GM08714 (cell line): ENCODE measurements at regions not wholly inside any gene's neighbourhood (a gene's known extent, or its start where the extent isn't known, plus 50 kb on each side); places are given as distances from the start of the nearest gene placed in this dataset.

Source experiments
- H3K4me3 ChIP-seq: fragments of 200-500 bp; sonication (Bioruptor generic); 2 replicates; pipeline ENCODE4 v1.5.1; 2014; ENCODE audit warnings: mild to moderate bottlenecking, low read length, inconsistent platforms
- ZNF274 ChIP-seq: IDR thresholded peaks from 2 replicates; pipeline ENCODE4 v1.6.1; 2012; ENCODE audit warnings: mild to moderate bottlenecking, low read depth, low read length

- no peak overlapping the region for H3K4me3 ChIP-seq
- no peak for TF ChIP-seq ZNF274
Measured at GRCh38 chr12:98294051-98294805, 221.2 kb upstream of the TMPO start.

GRCh38 chr12:98295681-98296080 is 219.7 kb upstream of the TMPO start:
- H3K4me3 ChIP-seq = no peak overlapping the region
- no peak for TF ChIP-seq ZNF274

- H3K4me3 ChIP-seq = no peak overlapping the region
- TF ChIP-seq ZNF274 = no peak
Measured at GRCh38 chr12:98296462-98297079, 218.8 kb upstream of the TMPO start.

GRCh38 chr12:98297538-98297937 is 217.9 kb upstream of the TMPO start:
- H3K4me3 ChIP-seq = no peak overlapping the region
- no peak for TF ChIP-seq ZNF274

- TF ChIP-seq ZNF274 = no peak
Measured at GRCh38 chr12:98308141-98308540, 207.2 kb upstream of the TMPO start.

GRCh38 chr12:98317939-98318899 is 197.2 kb upstream of the TMPO start:
- TF ChIP-seq ZNF274 = no peak
- H3K4me3 ChIP-seq = no peak overlapping the region

More at GRCh38 chr12:98308141-98308540, 207.2 kb upstream of the TMPO start:
- no peak overlapping the region for H3K4me3 ChIP-seq

- H3K4me3 ChIP-seq = no peak overlapping the region
Measured at GRCh38 chr12:98319716-98320425, 195.5 kb upstream of the TMPO start.

GRCh38 chr12:98325003-98325402 is 190.4 kb upstream of the TMPO start:
- H3K4me3 ChIP-seq = no peak overlapping the region
- TF ChIP-seq ZNF274 = no peak

More at GRCh38 chr12:98319716-98320425, 195.5 kb upstream of the TMPO start:
- no peak for TF ChIP-seq ZNF274

- H3K4me3 ChIP-seq = no peak overlapping the region
- no peak for TF ChIP-seq ZNF274
Measured at GRCh38 chr12:98328467-98328866, 186.9 kb upstream of the TMPO start.

GRCh38 chr12:98329589-98329988 is 185.8 kb upstream of the TMPO start:
- no peak overlapping the region for H3K4me3 ChIP-seq

GRCh38 chr12:98332642-98333041 is 182.7 kb upstream of the TMPO start:
- no peak overlapping the region for H3K4me3 ChIP-seq
- TF ChIP-seq ZNF274 = no peak

More at GRCh38 chr12:98329589-98329988, 185.8 kb upstream of the TMPO start:
- TF ChIP-seq ZNF274 = no peak

- no peak overlapping the region for H3K4me3 ChIP-seq
- no peak for TF ChIP-seq ZNF274
Measured at GRCh38 chr12:98334768-98335167, 180.6 kb upstream of the TMPO start.

GRCh38 chr12:98341026-98341425 is 174.4 kb upstream of the TMPO start:
- H3K4me3 ChIP-seq = no peak overlapping the region
- TF ChIP-seq ZNF274 = no peak

- TF ChIP-seq ZNF274 = no peak
Measured at GRCh38 chr12:98341732-98342131, 173.7 kb upstream of the TMPO start.

More at GRCh38 chr12:98341732-98342131, 173.7 kb upstream of the TMPO start:
- H3K4me3 ChIP-seq = no peak overlapping the region
